GM12892 (cell line): ENCODE measurements at regions not wholly inside any gene's neighbourhood (a gene's known extent, or its start where the extent isn't known, plus 50 kb on each side); places are given as distances from the start of the nearest gene placed in this dataset.

ENCODE experiments used
- POLR2A ChIP-seq: IDR thresholded peaks from 2 replicates; pipeline ENCODE4 v1.6.1; 2011; ENCODE audit warnings: low read depth, low read length, control low read depth
- POLR2AphosphoS5 ChIP-seq: IDR thresholded peaks from 2 replicates; pipeline ENCODE4 v1.6.1; 2011; ENCODE audit warnings: low read depth, low read length, control low read depth
- TAF1 ChIP-seq: IDR thresholded peaks from 2 replicates; pipeline ENCODE4 v1.6.1; 2011; ENCODE audit warnings: low read depth, mild to moderate bottlenecking, control low read depth, low read length, borderline replicate concordance

- TF ChIP-seq POLR2A, result no peak
- no peak for TF ChIP-seq POLR2AphosphoS5
- TF ChIP-seq TAF1, result no peak
Observed at GRCh38 chr5:167485061-167485774, 806.2 kb upstream of the WWC1 start.
